DMS53 treated with DMSO at 0.1 percent for 48 hours (cell line): ENCODE measurements at regions not wholly inside any gene's neighbourhood (a gene's known extent, or its start where the extent isn't known, plus 50 kb on each side); places are given as distances from the start of the nearest gene placed in this dataset.

Experiments
- DNase-seq: peaks from one replicate; lab custom pipeline; 2025; ENCODE audit not compliant: unreplicated experiment; lab: John Stamatoyannopoulos, UW

- no peak for DNase-seq
Measured at GRCh38 chr1:198102454-198102827, 54.4 kb upstream of the NEK7 start.

DNA sequence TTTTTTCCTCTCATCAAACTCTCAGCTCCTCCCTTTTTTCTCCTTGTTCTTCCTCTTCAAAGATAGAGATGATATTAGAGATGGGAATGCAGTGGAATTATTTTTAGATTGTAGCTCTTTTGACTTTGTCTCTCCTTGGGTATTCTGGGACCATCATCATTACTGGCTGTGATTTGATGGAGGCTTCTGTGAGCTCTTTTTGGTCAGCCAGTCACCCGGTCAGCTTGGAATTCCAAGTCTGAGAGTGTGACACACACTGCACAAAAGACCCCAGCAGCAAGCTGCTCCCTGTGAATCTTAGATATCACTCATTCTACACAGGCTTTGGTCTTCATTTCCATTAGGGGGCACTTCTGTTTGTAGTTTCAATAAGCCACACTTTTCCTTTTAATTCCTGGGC lies 51.6 kb upstream of the NEK7 start:
- DNase-seq: no peak

DNA sequence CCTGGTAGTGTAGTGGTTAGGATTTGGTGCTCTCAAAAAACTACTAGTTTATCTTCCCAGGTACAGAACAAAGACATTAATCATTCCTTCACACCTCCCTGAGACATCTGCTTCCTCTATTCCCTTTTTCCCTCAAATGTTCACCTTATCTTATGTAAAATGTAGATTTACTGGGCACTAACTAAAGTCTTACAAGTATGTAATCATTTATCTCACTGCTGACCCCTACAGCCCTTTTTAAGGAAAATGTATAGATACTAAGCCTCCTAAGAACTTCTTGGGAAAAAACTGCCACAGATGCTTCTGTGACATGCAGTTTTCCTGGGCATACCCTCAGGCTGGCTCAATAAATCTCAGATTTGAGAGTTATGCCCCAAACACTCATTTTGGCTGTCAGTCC lies 50.8 kb upstream of the NEK7 start:
- DNase-seq: no peak
